ENCODE measurements at regions not wholly inside any gene's neighbourhood (a gene's known extent, or its start where the extent isn't known, plus 50 kb on each side); places are given as distances from the start of the nearest gene placed in this dataset.

DNA sequence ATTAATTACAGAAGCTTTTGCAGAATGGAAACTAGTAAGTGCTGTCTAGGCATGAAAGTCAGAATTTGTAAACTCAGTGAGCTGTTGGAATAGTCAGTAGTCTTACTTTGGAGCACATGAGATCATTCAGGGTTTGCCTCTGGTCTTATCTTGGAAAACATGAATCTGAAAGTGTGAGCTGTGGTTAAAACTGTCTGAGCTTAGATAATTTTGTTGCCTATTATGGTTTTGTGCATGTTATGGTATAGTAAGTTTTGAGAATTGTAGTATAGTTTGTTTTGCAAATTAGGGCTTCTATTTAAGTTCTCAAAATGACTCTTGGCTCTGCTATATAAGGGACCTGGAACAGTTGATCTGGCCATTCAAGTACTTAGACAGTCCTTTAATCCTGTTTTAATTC lies 53.7 kb upstream of the TRPC4 start:
- no peak for TF ChIP-seq POLR2A (IDR thresholded peaks at IDR 0.05; ENCODE audit: low read length)
- no peak for TF ChIP-seq GATA1 (IDR thresholded peaks at IDR 0.05; ENCODE audit: low read depth, low read length)
